DOHH2 (cell line): ENCODE measurements at regions not wholly inside any gene's neighbourhood (a gene's known extent, or its start where the extent isn't known, plus 50 kb on each side); places are given as distances from the start of the nearest gene placed in this dataset.

Source experiments
- H3F3A ChIP-seq: fragments of 200-600 bp; sonication (generic), shearing (Covaris generic); 2 replicates; pipeline ENCODE4 v1.6.0; 2016; ENCODE audit warnings: antibody characterized with exemption, mild to moderate bottlenecking; ENCODE audit not compliant: control insufficient read depth, insufficient read depth
- H3K27ac ChIP-seq: fragments of 200-600 bp; sonication (generic); 2 replicates; pipeline ENCODE4 v1.5.1; 2014; ENCODE audit warnings: low read depth, mild to moderate bottlenecking, low read length, moderate library complexity
- H3K27me3 ChIP-seq: fragments of 200-600 bp; sonication (generic); 2 replicates; pipeline ENCODE4 v1.6.1; 2014; ENCODE audit warnings: mild to moderate bottlenecking, low read length, mixed read lengths; ENCODE audit not compliant: control insufficient read depth
- H3K36me3 ChIP-seq: fragments of 200-600 bp; sonication (generic); 2 replicates; pipeline ENCODE4 v1.6.1; 2014; ENCODE audit warnings: mild to moderate bottlenecking, low read length, moderate library complexity, mixed read lengths; ENCODE audit not compliant: control insufficient read depth
- H3K4me1 ChIP-seq: fragments of 200-600 bp; sonication (generic); 2 replicates; pipeline ENCODE4 v1.6.1; 2014; ENCODE audit warnings: mild to moderate bottlenecking, low read length, mixed read lengths; ENCODE audit not compliant: control insufficient read depth
- H3K4me2 ChIP-seq: fragments of 200-600 bp; sonication (generic); 2 replicates; pipeline ENCODE4 v1.6.0; 2014; ENCODE audit warnings: mild to moderate bottlenecking, low read length, moderate library complexity
- H3K4me3 ChIP-seq: fragments of 200-600 bp; sonication (generic); 2 replicates; pipeline ENCODE4 v1.5.1; 2014; ENCODE audit warnings: mild to moderate bottlenecking, low read length, mixed read lengths
- H3K79me2 ChIP-seq: fragments of 200-600 bp; sonication (generic); 2 replicates; pipeline ENCODE4 v1.6.1; 2014; ENCODE audit warnings: mild to moderate bottlenecking, low read length, mixed read lengths; ENCODE audit not compliant: control insufficient read depth
- H3K9me2 ChIP-seq: fragments of 200-600 bp; sonication (generic); replicated peaks from 2 replicates; pipeline ENCODE4 v1.6.1; 2014; ENCODE audit warnings: mild to moderate bottlenecking, low read length, mixed read lengths; ENCODE audit not compliant: control insufficient read depth
- H3K9me3 ChIP-seq: fragments of 200-600 bp; sonication (generic); 2 replicates; pipeline ENCODE4 v1.6.1; 2014; ENCODE audit warnings: antibody characterized with exemption, low read length, mixed read lengths; ENCODE audit not compliant: control insufficient read depth, insufficient read depth
- H4K20me1 ChIP-seq: fragments of 200-600 bp; sonication (generic); 2 replicates; pipeline ENCODE4 v1.6.0; 2014; ENCODE audit warnings: low read depth, mild to moderate bottlenecking, antibody characterized with exemption, low read length, moderate library complexity; ENCODE audit not compliant: control insufficient read depth, insufficient read depth
- CTCF ChIP-seq: fragments of 200-600 bp; sonication (generic); IDR thresholded peaks from one replicate; pipeline ENCODE4 v1.5.1; 2014; ENCODE audit warnings: antibody characterized with exemption, mild to moderate bottlenecking, low read depth, low read length; ENCODE audit not compliant: poor library complexity, severe bottlenecking
- EZH2phosphoT487 ChIP-seq: fragments of 200-600 bp; sonication (generic); IDR thresholded peaks from 2 replicates; pipeline ENCODE4 v1.6.1; 2017; ENCODE audit warnings: borderline replicate concordance, mild to moderate bottlenecking, antibody characterized with exemption, low read length, moderate library complexity, mixed read lengths

DNA sequence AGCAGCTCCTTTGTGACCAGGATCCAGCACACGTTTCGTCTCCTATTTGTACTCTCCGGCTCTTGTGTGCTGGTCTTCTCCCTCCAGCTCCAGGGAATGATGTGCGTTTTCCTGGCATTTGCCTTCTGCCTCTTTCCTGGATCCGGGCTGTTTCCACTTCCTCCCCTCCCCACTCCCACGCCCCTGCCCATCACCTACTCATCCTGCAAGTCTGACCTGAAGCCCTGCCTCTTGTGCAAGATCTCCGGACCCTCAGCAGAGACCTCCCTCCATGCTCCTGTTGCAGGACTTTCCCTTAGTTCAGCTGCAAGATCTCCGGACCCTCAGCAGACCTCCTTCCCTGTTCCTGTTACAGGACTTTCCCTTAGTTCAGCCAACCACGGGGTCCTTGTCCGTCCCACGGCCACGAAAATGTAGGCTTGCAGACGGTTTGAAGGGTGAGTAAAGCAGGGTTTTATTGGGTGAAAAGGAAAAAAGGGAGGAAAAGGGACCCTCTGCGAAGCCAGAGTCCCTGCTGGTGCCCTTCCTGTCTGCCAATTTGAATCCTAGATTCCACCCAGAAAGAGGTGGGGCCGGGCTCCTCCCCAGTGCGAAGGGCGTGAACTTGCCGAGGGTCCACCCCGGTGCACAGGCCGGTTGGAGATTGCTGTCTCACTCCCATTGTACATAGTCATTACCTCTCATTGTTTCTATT, 74.4 kb upstream of the IRF2 start:
- Histone ChIP-seq H3K9me2 (no peaks in the 10 kb centered on the region), H3K27me3 (peaks cover 6% of the 10 kb centered on the region), H3K9me3 (no peaks in the 10 kb centered on the region), H3K4me3 (no peak overlapping the region), H4K20me1 (no peaks in the 10 kb centered on the region), H3K79me2 (no peaks in the 10 kb centered on the region), H3K27ac (no peak overlapping the region), H3K36me3 (no peaks in the 10 kb centered on the region), H3F3A (peaks cover 3% of the 10 kb centered on the region; the same call in 1 of the 2 replicates), H3K4me1 (no peaks in the 10 kb centered on the region), H3K4me2 (no peak overlapping the region)
- no peak for TF ChIP-seq EZH2phosphoT487
- no peak for TF ChIP-seq CTCF

DNA sequence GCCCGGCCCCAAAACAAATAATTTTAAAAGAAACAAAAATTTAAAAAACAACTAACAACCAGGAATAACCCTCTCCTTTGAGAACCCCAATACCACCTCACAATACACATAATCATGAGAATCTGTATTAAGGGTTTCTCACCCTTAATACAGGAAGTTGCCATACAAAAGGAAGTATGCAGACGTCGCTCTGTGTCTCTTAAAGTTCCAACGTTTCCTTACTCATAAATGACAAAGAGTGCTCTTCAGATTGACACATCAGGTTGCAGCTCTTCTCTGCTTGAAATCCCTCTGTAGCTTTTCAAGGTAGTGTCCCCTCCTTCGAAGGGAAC, 73.9 kb upstream of the IRF2 start:
- Histone ChIP-seq H3K9me2 (no peaks in the 10 kb centered on the region), H3F3A (peaks cover 3% of the 10 kb centered on the region; the same call in 1 of the 2 replicates), H3K4me3 (no peak overlapping the region), H3K9me3 (no peaks in the 10 kb centered on the region), H3K27me3 (peaks cover 6% of the 10 kb centered on the region), H3K27ac (no peak overlapping the region), H3K4me1 (no peaks in the 10 kb centered on the region), H3K4me2 (no peak overlapping the region), H4K20me1 (no peaks in the 10 kb centered on the region), H3K36me3 (no peaks in the 10 kb centered on the region), H3K79me2 (no peaks in the 10 kb centered on the region)
- TF ChIP-seq CTCF (no peak), EZH2phosphoT487 (no peak)

DNA sequence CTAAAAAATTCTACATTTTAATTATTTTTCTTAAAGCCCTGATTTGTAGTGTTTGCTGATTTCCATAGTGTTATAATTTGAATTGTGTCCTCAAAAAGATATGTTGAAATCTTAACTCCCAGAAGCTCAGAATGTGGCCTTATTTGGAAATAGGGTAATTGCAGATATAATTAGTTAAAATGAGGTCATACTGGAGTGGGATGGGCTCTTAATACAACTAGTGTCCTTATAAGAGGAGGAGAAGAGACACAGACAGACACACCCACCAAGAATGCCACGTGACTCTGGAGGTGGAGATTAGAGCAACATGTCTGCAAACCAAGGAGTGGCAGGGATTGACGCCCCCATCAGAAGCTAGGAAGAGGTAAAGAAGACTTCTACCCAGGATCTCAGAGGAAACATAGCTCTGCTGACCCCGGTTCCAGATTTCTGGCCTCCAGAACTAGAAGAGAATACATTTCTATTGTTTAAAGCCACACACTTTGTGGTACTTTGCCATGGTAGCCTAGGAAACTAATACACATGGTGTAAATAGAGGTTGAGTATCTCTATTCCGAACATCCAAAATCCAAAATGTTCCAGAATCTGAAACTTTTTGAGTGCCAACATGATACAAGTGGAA, 70.5 kb upstream of the IRF2 start:
- Histone ChIP-seq H3K79me2 (no peaks in the 10 kb centered on the region), H3K27ac (no peak overlapping the region), H3K9me2 (no peaks in the 10 kb centered on the region), H3K4me3 (no peak overlapping the region), H3F3A (peaks cover 3% of the 10 kb centered on the region; the same call in 1 of the 2 replicates), H3K27me3 (no peaks in the 10 kb centered on the region), H3K4me1 (no peaks in the 10 kb centered on the region), H4K20me1 (no peaks in the 10 kb centered on the region), H3K9me3 (no peaks in the 10 kb centered on the region), H3K4me2 (no peak overlapping the region), H3K36me3 (no peaks in the 10 kb centered on the region)
- TF ChIP-seq EZH2phosphoT487 (no peak), CTCF (no peak)
